HFFc6 (cell line): ENCODE measurements at regions not wholly inside any gene's neighbourhood (a gene's known extent, or its start where the extent isn't known, plus 50 kb on each side); places are given as distances from the start of the nearest gene placed in this dataset.
A peak's percentile ranks its signal among the peaks of the same experiment; 100 is the strongest.

Experiments
- DNase-seq: peaks from one replicate; pipeline ENCODE4 v3.0.0-alpha.2; 2018
- H3K27ac Mint-ChIP-seq: 2 replicates; pipeline ENCODE4 v1.8.0; 2020; ENCODE audit warnings: mild to moderate bottlenecking, mixed read lengths
- H3K27me3 Mint-ChIP-seq: 2 replicates; pipeline ENCODE4 v1.8.0; 2021; ENCODE audit warnings: mild to moderate bottlenecking, moderate library complexity, mixed read lengths; ENCODE audit not compliant: insufficient read depth
- H3K36me3 Mint-ChIP-seq: 2 replicates; pipeline ENCODE4 v1.8.0; 2021; ENCODE audit warnings: low read depth, mixed read lengths
- H3K4me1 Mint-ChIP-seq: 2 replicates; pipeline ENCODE4 v1.8.0; 2020; ENCODE audit warnings: low read depth, mixed read lengths
- H3K4me3 Mint-ChIP-seq: 2 replicates; pipeline ENCODE4 v1.8.0; 2020; ENCODE audit warnings: mild to moderate bottlenecking, moderate library complexity, mixed read lengths
- H3K9me3 Mint-ChIP-seq: 2 replicates; pipeline ENCODE4 v1.8.0; 2020; ENCODE audit warnings: mild to moderate bottlenecking, mixed read lengths
- TF ChIP-seq, protein P1 (sequence below): fragments of 200-600 bp; sonication (generic); IDR thresholded peaks from 2 replicates; pipeline ENCODE4 v1.5.0; 2021; ENCODE audit warnings: antibody characterized with exemption, mild to moderate bottlenecking

DNA sequence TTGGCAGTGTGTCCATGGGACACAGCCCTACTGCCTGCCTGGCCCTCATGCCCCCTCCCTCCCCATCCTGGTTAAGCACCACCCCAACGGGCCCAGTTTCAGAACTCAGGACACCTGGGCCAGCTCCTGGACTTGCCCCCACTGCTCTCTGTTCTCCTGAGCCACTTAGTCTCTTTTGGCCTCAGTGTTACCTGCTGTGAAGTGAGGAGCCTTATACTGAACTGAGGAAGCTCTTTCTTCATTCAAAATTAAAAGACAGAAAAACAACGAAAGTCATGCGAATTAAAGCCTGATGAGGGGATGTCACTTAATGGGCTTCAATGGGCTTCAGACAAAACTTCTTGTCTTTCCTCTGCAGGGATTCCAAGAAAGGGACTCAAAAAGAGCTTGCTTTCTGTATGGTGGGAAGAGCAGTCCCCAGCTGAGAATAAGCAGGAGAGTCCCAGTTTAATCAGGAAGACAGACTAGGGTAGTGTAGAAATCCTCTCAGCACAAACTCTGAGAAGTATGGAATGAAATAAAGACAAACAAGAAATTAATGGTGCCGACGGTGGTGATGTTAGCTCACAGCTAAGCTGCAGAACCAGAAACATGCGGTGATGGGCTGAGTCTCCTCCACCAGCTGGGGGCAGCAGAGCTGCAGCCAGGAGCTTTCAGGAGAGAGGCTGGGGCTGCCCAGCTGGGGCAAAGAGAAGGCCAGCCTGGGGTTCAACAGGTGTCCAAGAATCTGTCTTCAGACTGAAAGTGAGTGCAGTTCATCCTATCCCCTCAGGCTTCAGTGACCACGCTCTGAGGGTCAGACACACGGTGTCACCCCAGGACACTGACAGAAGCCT, 101.0 kb downstream of the GGTLC2 start:
- no peaks in the 10 kb centered on the region for H3K36me3 Mint-ChIP-seq
- H3K27ac Mint-ChIP-seq, result no peak overlapping the region
- no peaks in the 10 kb centered on the region for H3K4me1 Mint-ChIP-seq
- peaks cover 14% of the 10 kb centered on the region for H3K27me3 Mint-ChIP-seq
- H3K9me3 Mint-ChIP-seq, result no peaks in the 10 kb centered on the region
- TF ChIP-seq, protein P1, sequence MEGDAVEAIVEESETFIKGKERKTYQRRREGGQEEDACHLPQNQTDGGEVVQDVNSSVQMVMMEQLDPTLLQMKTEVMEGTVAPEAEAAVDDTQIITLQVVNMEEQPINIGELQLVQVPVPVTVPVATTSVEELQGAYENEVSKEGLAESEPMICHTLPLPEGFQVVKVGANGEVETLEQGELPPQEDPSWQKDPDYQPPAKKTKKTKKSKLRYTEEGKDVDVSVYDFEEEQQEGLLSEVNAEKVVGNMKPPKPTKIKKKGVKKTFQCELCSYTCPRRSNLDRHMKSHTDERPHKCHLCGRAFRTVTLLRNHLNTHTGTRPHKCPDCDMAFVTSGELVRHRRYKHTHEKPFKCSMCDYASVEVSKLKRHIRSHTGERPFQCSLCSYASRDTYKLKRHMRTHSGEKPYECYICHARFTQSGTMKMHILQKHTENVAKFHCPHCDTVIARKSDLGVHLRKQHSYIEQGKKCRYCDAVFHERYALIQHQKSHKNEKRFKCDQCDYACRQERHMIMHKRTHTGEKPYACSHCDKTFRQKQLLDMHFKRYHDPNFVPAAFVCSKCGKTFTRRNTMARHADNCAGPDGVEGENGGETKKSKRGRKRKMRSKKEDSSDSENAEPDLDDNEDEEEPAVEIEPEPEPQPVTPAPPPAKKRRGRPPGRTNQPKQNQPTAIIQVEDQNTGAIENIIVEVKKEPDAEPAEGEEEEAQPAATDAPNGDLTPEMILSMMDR, result peak; percentile 66
- peak; percentile 11 for DNase-seq
- H3K4me3 Mint-ChIP-seq, result no peak overlapping the region

GRCh38 chr22:22746061-22746962, 101.9 kb downstream of the GGTLC2 start:
- H3K4me1 Mint-ChIP-seq, result no peaks in the 10 kb centered on the region
- no peak overlapping the region for H3K27ac Mint-ChIP-seq
- H3K9me3 Mint-ChIP-seq, result no peaks in the 10 kb centered on the region
- no peak for DNase-seq
- no peaks in the 10 kb centered on the region for H3K36me3 Mint-ChIP-seq
- H3K4me3 Mint-ChIP-seq, result no peak overlapping the region
- peaks cover 12% of the 10 kb centered on the region for H3K27me3 Mint-ChIP-seq
- TF ChIP-seq, protein P1, result no peak

- no peaks in the 10 kb centered on the region for H3K4me1 Mint-ChIP-seq
- H3K27me3 Mint-ChIP-seq, result peaks cover 8% of the 10 kb centered on the region; the same call in 1 of the 2 replicates
- no peaks in the 10 kb centered on the region for H3K9me3 Mint-ChIP-seq
- H3K27ac Mint-ChIP-seq, result no peak overlapping the region
- no peak for DNase-seq
- H3K4me3 Mint-ChIP-seq, result no peak overlapping the region
- TF ChIP-seq, protein P1, result no peak
- H3K36me3 Mint-ChIP-seq, result no peaks in the 10 kb centered on the region
Observed at GRCh38 chr22:22746963-22747933, 102.8 kb downstream of the GGTLC2 start.

DNA sequence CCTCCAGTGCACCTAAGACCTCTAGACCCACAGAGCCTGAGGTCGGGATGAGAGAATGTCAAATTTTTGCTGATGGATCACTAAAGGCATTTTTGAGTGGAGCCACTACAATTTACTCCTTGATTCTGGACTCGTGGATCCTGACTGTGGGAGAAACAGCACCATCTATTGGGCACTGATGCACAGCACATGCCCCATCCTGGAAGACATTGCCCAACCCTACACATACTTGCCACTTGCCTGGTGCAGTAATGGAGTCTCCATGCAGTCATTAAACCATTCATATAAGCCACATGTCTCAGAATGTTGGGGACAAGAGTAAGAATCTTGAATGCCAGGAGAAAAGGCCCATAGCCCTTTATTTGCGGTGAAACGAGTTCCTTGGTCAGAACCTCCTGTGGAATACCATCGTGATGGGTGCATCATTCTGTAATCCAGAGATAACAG, 103.9 kb downstream of the GGTLC2 start:
- TF ChIP-seq, protein P1, result peak; percentile 81
- no peak overlapping the region for H3K27ac Mint-ChIP-seq
- peak; percentile 43 for DNase-seq
- H3K9me3 Mint-ChIP-seq, result no peaks in the 10 kb centered on the region
- H3K4me3 Mint-ChIP-seq, result no peak overlapping the region
- H3K27me3 Mint-ChIP-seq, result peaks cover 10% of the 10 kb centered on the region
- no peaks in the 10 kb centered on the region for H3K4me1 Mint-ChIP-seq
- H3K36me3 Mint-ChIP-seq, result no peaks in the 10 kb centered on the region

- Mint-ChIP-seq H3K27ac (no peak overlapping the region), H3K9me3 (no peaks in the 10 kb centered on the region), H3K27me3 (peaks cover 7% of the 10 kb centered on the region), H3K4me3 (no peak overlapping the region), H3K36me3 (no peaks in the 10 kb centered on the region), H3K4me1 (no peaks in the 10 kb centered on the region)
- TF ChIP-seq, protein P1, result no peak
- no peak for DNase-seq
Observed at GRCh38 chr22:22748756-22749155, 104.3 kb downstream of the GGTLC2 start.
